Prostate gland (tissue), 1 donor: ENCODE measurements at regions not wholly inside any gene's neighbourhood (a gene's known extent, or its start where the extent isn't known, plus 50 kb on each side); places are given as distances from the start of the nearest gene placed in this dataset.

Experiments
- POLR2A ChIP-seq: fragments of 450-650 bp; IDR thresholded peaks from one replicate; pipeline ENCODE4 v1.6.1; 2016; ENCODE audit warnings: antibody characterized with exemption, mild to moderate bottlenecking
- POLR2AphosphoS5 ChIP-seq: sonication (generic); formaldehyde crosslinking; IDR thresholded peaks from one replicate; pipeline ENCODE4 v1.6.1; 2017; ENCODE audit warnings: antibody characterized with exemption

GRCh38 chr14:43258396-43258795 is 1248.7 kb downstream of the FSCB start:
- TF ChIP-seq POLR2A (no peak), POLR2AphosphoS5 (no peak)
